MM.1S (cell line): ENCODE measurements at regions not wholly inside any gene's neighbourhood (a gene's known extent, or its start where the extent isn't known, plus 50 kb on each side); places are given as distances from the start of the nearest gene placed in this dataset.

Experiments used
- CTCF ChIP-seq: fragments of 300-600 bp; sonication (generic); IDR thresholded peaks from 2 replicates; pipeline ENCODE4 v1.5.1; 2016; ENCODE audit warnings: antibody characterized with exemption, low read length, mixed read lengths
- EZH2 ChIP-seq: fragments of 300-600 bp; sonication (generic); optimal IDR thresholded peaks from 2 replicates; pipeline ENCODE3; 2017; ENCODE audit warnings: low read depth, mild to moderate bottlenecking, antibody characterized with exemption, low read length, mixed read lengths

GRCh38 chr12:115403253-115403652, 719.3 kb upstream of the TBX3 start:
- TF ChIP-seq CTCF (no peak), EZH2 (no peak)
